DOHH2 (cell line): ENCODE measurements at regions not wholly inside any gene's neighbourhood (a gene's known extent, or its start where the extent isn't known, plus 50 kb on each side); places are given as distances from the start of the nearest gene placed in this dataset.

ENCODE experiments used
- H3F3A ChIP-seq: fragments of 200-600 bp; sonication (generic), shearing (Covaris generic); 2 replicates; pipeline ENCODE4 v1.6.0; 2016; ENCODE audit warnings: antibody characterized with exemption, mild to moderate bottlenecking; ENCODE audit not compliant: control insufficient read depth, insufficient read depth
- H3K27ac ChIP-seq: fragments of 200-600 bp; sonication (generic); 2 replicates; pipeline ENCODE4 v1.5.1; 2014; ENCODE audit warnings: low read depth, mild to moderate bottlenecking, low read length, moderate library complexity
- H3K27me3 ChIP-seq: fragments of 200-600 bp; sonication (generic); 2 replicates; pipeline ENCODE4 v1.6.1; 2014; ENCODE audit warnings: mild to moderate bottlenecking, low read length, mixed read lengths; ENCODE audit not compliant: control insufficient read depth
- H3K36me3 ChIP-seq: fragments of 200-600 bp; sonication (generic); 2 replicates; pipeline ENCODE4 v1.6.1; 2014; ENCODE audit warnings: mild to moderate bottlenecking, low read length, moderate library complexity, mixed read lengths; ENCODE audit not compliant: control insufficient read depth
- H3K4me1 ChIP-seq: fragments of 200-600 bp; sonication (generic); 2 replicates; pipeline ENCODE4 v1.6.1; 2014; ENCODE audit warnings: mild to moderate bottlenecking, low read length, mixed read lengths; ENCODE audit not compliant: control insufficient read depth
- H3K4me2 ChIP-seq: fragments of 200-600 bp; sonication (generic); 2 replicates; pipeline ENCODE4 v1.6.0; 2014; ENCODE audit warnings: mild to moderate bottlenecking, low read length, moderate library complexity
- H3K4me3 ChIP-seq: fragments of 200-600 bp; sonication (generic); 2 replicates; pipeline ENCODE4 v1.5.1; 2014; ENCODE audit warnings: mild to moderate bottlenecking, low read length, mixed read lengths
- H3K79me2 ChIP-seq: fragments of 200-600 bp; sonication (generic); 2 replicates; pipeline ENCODE4 v1.6.1; 2014; ENCODE audit warnings: mild to moderate bottlenecking, low read length, mixed read lengths; ENCODE audit not compliant: control insufficient read depth
- H3K9me2 ChIP-seq: fragments of 200-600 bp; sonication (generic); replicated peaks from 2 replicates; pipeline ENCODE4 v1.6.1; 2014; ENCODE audit warnings: mild to moderate bottlenecking, low read length, mixed read lengths; ENCODE audit not compliant: control insufficient read depth
- H3K9me3 ChIP-seq: fragments of 200-600 bp; sonication (generic); 2 replicates; pipeline ENCODE4 v1.6.1; 2014; ENCODE audit warnings: antibody characterized with exemption, low read length, mixed read lengths; ENCODE audit not compliant: control insufficient read depth, insufficient read depth
- H4K20me1 ChIP-seq: fragments of 200-600 bp; sonication (generic); 2 replicates; pipeline ENCODE4 v1.6.0; 2014; ENCODE audit warnings: low read depth, mild to moderate bottlenecking, antibody characterized with exemption, low read length, moderate library complexity; ENCODE audit not compliant: control insufficient read depth, insufficient read depth
- CTCF ChIP-seq: fragments of 200-600 bp; sonication (generic); IDR thresholded peaks from one replicate; pipeline ENCODE4 v1.5.1; 2014; ENCODE audit warnings: antibody characterized with exemption, mild to moderate bottlenecking, low read depth, low read length; ENCODE audit not compliant: poor library complexity, severe bottlenecking
- EZH2phosphoT487 ChIP-seq: fragments of 200-600 bp; sonication (generic); IDR thresholded peaks from 2 replicates; pipeline ENCODE4 v1.6.1; 2017; ENCODE audit warnings: borderline replicate concordance, mild to moderate bottlenecking, antibody characterized with exemption, low read length, moderate library complexity, mixed read lengths

DNA sequence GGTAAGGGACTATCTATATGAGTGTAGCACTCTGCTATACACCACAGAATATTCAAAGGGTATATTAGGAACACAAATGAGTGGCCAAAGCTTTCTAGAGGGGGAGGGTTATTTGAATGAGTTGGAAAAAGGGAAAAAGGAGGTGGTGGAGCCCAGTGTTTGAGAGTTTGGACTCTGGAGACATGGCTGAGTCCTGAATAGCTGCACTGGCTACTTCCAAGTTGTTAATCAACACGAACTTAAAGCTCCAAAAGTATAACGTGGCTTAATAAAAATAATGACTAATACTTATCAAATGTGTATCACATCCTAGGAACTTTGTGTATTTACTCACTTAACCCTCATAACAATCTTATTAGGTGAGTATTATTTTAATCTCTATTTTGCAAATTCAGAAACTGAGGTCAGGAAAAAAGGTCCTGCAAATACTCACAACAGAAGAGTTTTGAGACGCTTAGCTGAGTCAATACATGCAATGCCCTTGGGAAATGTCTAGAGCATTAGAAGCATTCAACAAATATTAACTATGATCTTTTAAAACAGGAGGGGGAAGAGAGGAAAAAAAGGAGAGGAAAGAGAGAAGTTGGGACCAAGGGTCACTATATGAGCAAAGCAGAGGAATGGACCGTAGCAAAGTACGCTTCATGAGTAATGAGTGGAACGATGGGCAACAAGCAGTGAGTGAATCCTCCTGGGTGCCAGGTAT, 189.5 kb upstream of the HMGA2 start:
- no peaks in the 10 kb centered on the region for H3K79me2 ChIP-seq
- no peaks in the 10 kb centered on the region for H3F3A ChIP-seq
- no peaks in the 10 kb centered on the region for H4K20me1 ChIP-seq
- H3K27me3 ChIP-seq = no peaks in the 10 kb centered on the region
- H3K27ac ChIP-seq = no peak overlapping the region
- no peaks in the 10 kb centered on the region for H3K36me3 ChIP-seq
- no peaks in the 10 kb centered on the region for H3K9me3 ChIP-seq
- H3K4me3 ChIP-seq = no peak overlapping the region
- no peak overlapping the region for H3K4me2 ChIP-seq
- H3K4me1 ChIP-seq = no peaks in the 10 kb centered on the region
- no peaks in the 10 kb centered on the region for H3K9me2 ChIP-seq
- TF ChIP-seq EZH2phosphoT487 = no peak
- TF ChIP-seq CTCF = no peak

GRCh38 chr12:65636436-65636835, 187.8 kb upstream of the HMGA2 start:
- TF ChIP-seq EZH2phosphoT487 = no peak
- no peak for TF ChIP-seq CTCF
- no peak overlapping the region for H3K27ac ChIP-seq

GRCh38 chr12:65637150-65637549, 187.1 kb upstream of the HMGA2 start:
- H4K20me1 ChIP-seq = no peaks in the 10 kb centered on the region
- H3K9me2 ChIP-seq = no peaks in the 10 kb centered on the region
- H3K79me2 ChIP-seq = no peaks in the 10 kb centered on the region
- H3K27me3 ChIP-seq = no peaks in the 10 kb centered on the region
- no peak overlapping the region for H3K27ac ChIP-seq
- H3K4me2 ChIP-seq = no peak overlapping the region
- no peak overlapping the region for H3K4me3 ChIP-seq
- no peaks in the 10 kb centered on the region for H3K9me3 ChIP-seq
- H3F3A ChIP-seq = no peaks in the 10 kb centered on the region
- H3K36me3 ChIP-seq = no peaks in the 10 kb centered on the region
- no peak for TF ChIP-seq EZH2phosphoT487
- TF ChIP-seq CTCF = no peak
- no peaks in the 10 kb centered on the region for H3K4me1 ChIP-seq

More at GRCh38 chr12:65636436-65636835, 187.8 kb upstream of the HMGA2 start:
- Histone ChIP-seq H3K9me2 (no peaks in the 10 kb centered on the region), H4K20me1 (no peaks in the 10 kb centered on the region), H3K4me3 (no peak overlapping the region), H3K4me1 (no peaks in the 10 kb centered on the region), H3K9me3 (no peaks in the 10 kb centered on the region), H3K36me3 (no peaks in the 10 kb centered on the region), H3K27me3 (no peaks in the 10 kb centered on the region), H3K4me2 (no peak overlapping the region), H3K79me2 (no peaks in the 10 kb centered on the region), H3F3A (no peaks in the 10 kb centered on the region)
